ENCODE measurements at regions not wholly inside any gene's neighbourhood (a gene's known extent, or its start where the extent isn't known, plus 50 kb on each side); places are given as distances from the start of the nearest gene placed in this dataset.

- Mint-ChIP-seq H3K4me1 (no peaks in the 10 kb centered on the region), H3K4me3 (no peak overlapping the region), H3K27ac (no peak overlapping the region), H3K9me3 (peaks cover 2% of the 10 kb centered on the region), H3K36me3 (ENCODE audit: low read depth) (no peaks in the 10 kb centered on the region), H3K27me3 (ENCODE audit: low read depth) (peaks cover 11% of the 10 kb centered on the region)
- TF ChIP-seq CTCF (IDR thresholded peaks at IDR 0.05; ENCODE audit: unreplicated experiment in 3 of 3): no peak
Measured at GRCh38 chr5:124262991-124263571, 483.4 kb downstream of the ZNF608 start.

- Mint-ChIP-seq H3K27ac (no peak overlapping the region), H3K27me3 (ENCODE audit: low read depth) (peaks cover 11% of the 10 kb centered on the region), H3K36me3 (ENCODE audit: low read depth) (no peaks in the 10 kb centered on the region), H3K9me3 (peaks cover 6% of the 10 kb centered on the region), H3K4me3 (no peak overlapping the region), H3K4me1 (no peaks in the 10 kb centered on the region)
- TF ChIP-seq CTCF (IDR thresholded peaks at IDR 0.05; ENCODE audit: unreplicated experiment in 3 of 3): no peak
Measured at GRCh38 chr5:124262470-124262869, 484.0 kb downstream of the ZNF608 start.

- H3K4me3 Mint-ChIP-seq: no peak overlapping the region
- no peak for TF ChIP-seq CTCF (IDR thresholded peaks at IDR 0.05; ENCODE audit: unreplicated experiment in 3 of 3)
- peak overlapping the region in 1 of 3 experiments; percentile 7 for H3K27ac Mint-ChIP-seq
- H3K9me3 Mint-ChIP-seq: peaks cover 7% of the 10 kb centered on the region
- peaks cover 11% of the 10 kb centered on the region for H3K27me3 Mint-ChIP-seq (ENCODE audit: low read depth)
- H3K4me1 Mint-ChIP-seq: no peaks in the 10 kb centered on the region
- H3K36me3 Mint-ChIP-seq (ENCODE audit: low read depth): no peaks in the 10 kb centered on the region
Measured at GRCh38 chr5:124261848-124262247, 484.6 kb downstream of the ZNF608 start.

- Mint-ChIP-seq H3K4me1 (no peaks in the 10 kb centered on the region), H3K4me3 (no peak overlapping the region), H3K27me3 (ENCODE audit: low read depth) (peaks cover 12% of the 10 kb centered on the region), H3K9me3 (peaks cover 15% of the 10 kb centered on the region), H3K36me3 (ENCODE audit: low read depth) (no peaks in the 10 kb centered on the region), H3K27ac (no peak overlapping the region)
- TF ChIP-seq CTCF (IDR thresholded peaks at IDR 0.05; ENCODE audit: unreplicated experiment in 3 of 3): no peak
Measured at GRCh38 chr5:124260921-124261515, 485.4 kb downstream of the ZNF608 start.

GRCh38 chr5:124259017-124259416 is 487.4 kb downstream of the ZNF608 start:
- Mint-ChIP-seq H3K27ac (peak overlapping the region in 1 of 3 experiments; percentile 13), H3K27me3 (ENCODE audit: low read depth) (peaks cover 8% of the 10 kb centered on the region), H3K36me3 (ENCODE audit: low read depth) (no peaks in the 10 kb centered on the region), H3K9me3 (peaks cover 27% of the 10 kb centered on the region), H3K4me1 (peaks cover 3% of the 10 kb centered on the region), H3K4me3 (no peak overlapping the region)
- TF ChIP-seq CTCF (IDR thresholded peaks at IDR 0.05; ENCODE audit: unreplicated experiment in 3 of 3): no peak

- Mint-ChIP-seq H3K4me3 (no peak overlapping the region), H3K9me3 (peaks cover 27% of the 10 kb centered on the region), H3K4me1 (peaks cover 23% of the 10 kb centered on the region), H3K36me3 (ENCODE audit: low read depth) (no peaks in the 10 kb centered on the region), H3K27ac (no peak overlapping the region), H3K27me3 (ENCODE audit: low read depth) (peaks cover 8% of the 10 kb centered on the region)
- no peak for TF ChIP-seq CTCF (IDR thresholded peaks at IDR 0.05; ENCODE audit: unreplicated experiment in 3 of 3)
Measured at GRCh38 chr5:124257048-124257447, 489.4 kb downstream of the ZNF608 start.

Data from nephron (organoid).